ENCODE measurements at regions not wholly inside any gene's neighbourhood (a gene's known extent, or its start where the extent isn't known, plus 50 kb on each side); places are given as distances from the start of the nearest gene placed in this dataset.

- TF ChIP-seq CHD4 (IDR thresholded peaks at IDR 0.05) (no peak), CTCF (IDR thresholded peaks at IDR 0.05 in 2 of 3, conservative IDR thresholded peaks at IDR 0.05 in 1 of 3; ENCODE audit: control insufficient read depth in 2 of 3, extremely low read depth in 1 of 3, insufficient read depth in 1 of 3, low read depth in 3 of 3, low read length in 3 of 3) (no peak), MTA3 (IDR thresholded peaks at IDR 0.05; ENCODE audit: borderline replicate concordance, low read length) (no peak), NFIC (IDR thresholded peaks at IDR 0.05; ENCODE audit: low read depth, low read length) (no peak), ZNF274 (IDR thresholded peaks at IDR 0.05; ENCODE audit: insufficient read depth, insufficient read length) (no peak), USF2 (IDR thresholded peaks at IDR 0.05; ENCODE audit: borderline replicate concordance, low read depth, low read length) (no peak), SMC3 (IDR thresholded peaks at IDR 0.05; ENCODE audit: borderline replicate concordance, low read length) (no peak), ZBTB33 (IDR thresholded peaks at IDR 0.05) (no peak), TCF12 (IDR thresholded peaks at IDR 0.05; ENCODE audit: low read depth, low read length) (no peak), E2F4 (IDR thresholded peaks at IDR 0.05; ENCODE audit: low read depth, low read length) (no peak), ATF3 (IDR thresholded peaks at IDR 0.05; ENCODE audit: borderline replicate concordance, extremely low read depth, low read depth, low read length) (no peak), MXI1 (IDR thresholded peaks at IDR 0.05; ENCODE audit: low read depth, low read length) (no peak), ZNF687 (IDR thresholded peaks at IDR 0.05) (no peak)
Measured at GRCh38 chr5:82403026-82403425, 124.9 kb upstream of the RPS23 start.

Data from GM12878 (cell line).